HEK293 (cell line): ENCODE measurements at regions not wholly inside any gene's neighbourhood (a gene's known extent, or its start where the extent isn't known, plus 50 kb on each side); places are given as distances from the start of the nearest gene placed in this dataset.

Source experiments
- CTCF ChIA-PET: fragments of 350-600 bp; formaldehyde crosslinking; extraction: SDS; loops from one replicate; lab custom pipeline; 2021; ENCODE audit warnings: antibody characterized with exemption; lab: Yijun Ruan, JAX
- POLR2A ChIA-PET: fragments of 300-600 bp; formaldehyde crosslinking; extraction: SDS; loops from one replicate; lab custom pipeline; 2020; ENCODE audit warnings: antibody characterized with exemption, inconsistent platforms; lab: Yijun Ruan, JAX
- H3K27ac ChIP-seq: fragments of 200-500 bp; sonication (Bioruptor generic); 2 replicates; pipeline ENCODE4 v1.5.1; 2014; ENCODE audit warnings: low read depth, low read length, control low read depth, inconsistent platforms; ENCODE audit errors: extremely low read depth
- H3K36me3 ChIP-seq, 2 experiments: fragments of 200-500 bp in 1 of 2; sonication (Bioruptor generic) in 1 of 2; 1 replicate in 1 of 2; 2 replicates in 1 of 2; pipeline ENCODE4 v1.5.1; 2014 to 2017; ENCODE audit warnings: inconsistent platforms in 2 of 2, low read length in 2 of 2; ENCODE audit not compliant: control insufficient read depth in 2 of 2, insufficient read depth in 1 of 2
- H3K4me1 ChIP-seq: fragments of 200-500 bp; sonication (Bioruptor generic); 2 replicates; pipeline ENCODE4 v1.5.1; 2014; ENCODE audit warnings: mild to moderate bottlenecking, low read length, inconsistent platforms; ENCODE audit not compliant: control insufficient read depth, insufficient read depth
- H3K4me3 ChIP-seq: 2 replicates; pipeline ENCODE4 v1.5.1; 2011; ENCODE audit warnings: low read depth, mild to moderate bottlenecking, control low read depth, low read length, moderate library complexity
- H3K9me3 ChIP-seq: fragments of 200-500 bp; sonication (Bioruptor generic); 2 replicates; pipeline ENCODE4 v1.5.1; 2014; ENCODE audit warnings: low read depth, low read length, inconsistent platforms; ENCODE audit not compliant: control insufficient read depth, insufficient read depth
- EGR2 ChIP-seq: fragments of 450-650 bp; formaldehyde crosslinking; IDR thresholded peaks from 2 replicates; pipeline ENCODE4 v1.5.1; 2016; ENCODE audit warnings: low read depth, missing biosample characterization, missing genetic modification characterization
- FEZF1 ChIP-seq: fragments of 450-650 bp; formaldehyde crosslinking; IDR thresholded peaks from 2 replicates; pipeline ENCODE4 v1.5.1; 2016; ENCODE audit warnings: missing biosample characterization, missing genetic modification characterization
- GLIS1 ChIP-seq: fragments of 450-650 bp; formaldehyde crosslinking; IDR thresholded peaks from 2 replicates; pipeline ENCODE4 v1.5.1; 2016; ENCODE audit warnings: missing biosample characterization, missing genetic modification characterization
- KLF9 ChIP-seq: fragments of 450-650 bp; formaldehyde crosslinking; IDR thresholded peaks from 2 replicates; pipeline ENCODE4 v1.5.1; 2016; ENCODE audit warnings: missing biosample characterization, missing genetic modification characterization, low read depth
- WT1 ChIP-seq: fragments of 450-650 bp; formaldehyde crosslinking; IDR thresholded peaks from 2 replicates; pipeline ENCODE4 v1.5.1; 2016; ENCODE audit warnings: missing biosample characterization, missing genetic modification characterization
- ZBTB1 ChIP-seq: fragments of 450-650 bp; formaldehyde crosslinking; IDR thresholded peaks from 2 replicates; pipeline ENCODE4 v1.5.1; 2016; ENCODE audit warnings: missing biosample characterization, missing genetic modification characterization
- ZBTB20 ChIP-seq: fragments of 450-650 bp; formaldehyde crosslinking; IDR thresholded peaks from 2 replicates; pipeline ENCODE4 v1.5.1; 2016; ENCODE audit warnings: missing biosample characterization, missing genetic modification characterization
- ZFHX2 ChIP-seq: fragments of 450-650 bp; formaldehyde crosslinking; conservative IDR thresholded peaks from 2 replicates; pipeline ENCODE4 v1.5.1; 2016; ENCODE audit warnings: missing biosample characterization, missing genetic modification characterization
- ZNF155 ChIP-seq: fragments of 450-650 bp; formaldehyde crosslinking; IDR thresholded peaks from 2 replicates; pipeline ENCODE4 v1.5.1; 2016; ENCODE audit warnings: missing biosample characterization, missing genetic modification characterization
- ZNF184 ChIP-seq: fragments of 450-650 bp; IDR thresholded peaks from 2 replicates; pipeline ENCODE4 v1.5.1; 2018; ENCODE audit warnings: missing biosample characterization, mild to moderate bottlenecking, missing genetic modification characterization
- ZNF404 ChIP-seq: fragments of 450-650 bp; formaldehyde crosslinking; IDR thresholded peaks from 2 replicates; pipeline ENCODE4 v1.5.1; 2017; ENCODE audit warnings: missing biosample characterization, missing genetic modification characterization
- ZNF529 ChIP-seq: fragments of 450-650 bp; formaldehyde crosslinking; IDR thresholded peaks from 2 replicates; pipeline ENCODE4 v1.5.1; 2017; ENCODE audit warnings: missing genetic modification characterization, missing biosample characterization; ENCODE audit not compliant: insufficient replicate concordance
- ZNF600 ChIP-seq: fragments of 450-650 bp; formaldehyde crosslinking; IDR thresholded peaks from 2 replicates; pipeline ENCODE4 v1.5.1; 2016; ENCODE audit warnings: missing biosample characterization, missing genetic modification characterization
- ZNF629 ChIP-seq: fragments of 450-650 bp; formaldehyde crosslinking; IDR thresholded peaks from 2 replicates; pipeline ENCODE4 v1.5.1; 2017; ENCODE audit warnings: missing biosample characterization, missing genetic modification characterization
- ZNF660 ChIP-seq: fragments of 450-650 bp; IDR thresholded peaks from 2 replicates; pipeline ENCODE4 v1.5.1; 2018; ENCODE audit warnings: missing biosample characterization, mild to moderate bottlenecking, missing genetic modification characterization
- ZNF670 ChIP-seq: fragments of 450-650 bp; formaldehyde crosslinking; IDR thresholded peaks from 2 replicates; pipeline ENCODE4 v1.5.1; 2016; ENCODE audit warnings: missing biosample characterization, missing genetic modification characterization, low read depth
- TF ChIP-seq, protein P1 (sequence below): fragments of 450-650 bp; IDR thresholded peaks from 2 replicates; pipeline ENCODE4 v1.5.1; 2018; ENCODE audit warnings: missing biosample characterization, mild to moderate bottlenecking, missing genetic modification characterization
- TF ChIP-seq, protein P2 (sequence below): fragments of 450-650 bp; formaldehyde crosslinking; IDR thresholded peaks from 2 replicates; pipeline ENCODE4 v1.5.1; 2017; ENCODE audit warnings: missing biosample characterization, missing genetic modification characterization
- TF ChIP-seq, protein P3 (sequence below): fragments of 450-650 bp; formaldehyde crosslinking; IDR thresholded peaks from 2 replicates; pipeline ENCODE4 v1.5.1; 2016; ENCODE audit warnings: missing biosample characterization, missing genetic modification characterization

DNA sequence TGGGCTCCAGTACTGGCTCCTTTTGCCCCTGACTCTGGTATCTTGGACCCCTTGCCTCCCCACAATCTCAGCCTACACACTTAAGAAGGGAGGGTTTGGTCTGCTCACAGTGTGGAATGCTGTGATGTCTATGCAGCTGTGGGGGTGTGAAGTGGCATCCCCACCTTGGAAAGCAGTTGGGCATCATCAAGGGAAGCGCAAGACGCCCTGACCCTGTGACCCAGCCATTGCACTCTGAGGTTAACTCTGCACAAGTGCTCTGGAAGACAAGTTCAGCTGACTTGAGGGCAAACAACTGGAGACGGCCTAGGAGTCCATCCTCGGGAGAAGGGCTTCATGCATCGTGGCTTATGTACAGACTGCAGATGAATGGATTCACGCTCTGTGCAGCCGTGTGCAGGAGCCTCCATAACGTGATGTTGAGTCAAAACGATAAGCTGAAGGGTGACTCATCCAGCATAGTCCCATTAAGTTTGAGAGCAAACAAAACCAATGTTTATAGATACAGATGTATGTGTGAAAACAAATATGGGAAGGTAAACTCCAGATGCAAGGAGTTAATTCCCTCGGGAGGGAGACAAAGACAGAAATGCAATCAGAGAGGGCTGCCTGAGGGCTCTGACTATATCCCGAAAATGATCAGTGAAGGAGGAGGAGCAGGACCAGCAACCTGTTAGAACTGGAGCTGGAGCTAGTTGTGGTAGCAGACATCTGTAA is 86.8 kb downstream of the LSM3 start (continued):
- TF ChIP-seq, protein P1, sequence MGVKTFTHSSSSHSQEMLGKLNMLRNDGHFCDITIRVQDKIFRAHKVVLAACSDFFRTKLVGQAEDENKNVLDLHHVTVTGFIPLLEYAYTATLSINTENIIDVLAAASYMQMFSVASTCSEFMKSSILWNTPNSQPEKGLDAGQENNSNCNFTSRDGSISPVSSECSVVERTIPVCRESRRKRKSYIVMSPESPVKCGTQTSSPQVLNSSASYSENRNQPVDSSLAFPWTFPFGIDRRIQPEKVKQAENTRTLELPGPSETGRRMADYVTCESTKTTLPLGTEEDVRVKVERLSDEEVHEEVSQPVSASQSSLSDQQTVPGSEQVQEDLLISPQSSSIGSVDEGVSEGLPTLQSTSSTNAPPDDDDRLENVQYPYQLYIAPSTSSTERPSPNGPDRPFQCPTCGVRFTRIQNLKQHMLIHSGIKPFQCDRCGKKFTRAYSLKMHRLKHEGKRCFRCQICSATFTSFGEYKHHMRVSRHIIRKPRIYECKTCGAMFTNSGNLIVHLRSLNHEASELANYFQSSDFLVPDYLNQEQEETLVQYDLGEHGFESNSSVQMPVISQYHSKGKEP (tag by site-specific recombination) = peak; percentile 74
- TF ChIP-seq ZNF404 = no peak
- TF ChIP-seq GLIS1 (tag by site-specific recombination) = peak; percentile 72; the same call in 1 of the 2 replicates
- peak; percentile 70; the same call in 1 of the 2 replicates for TF ChIP-seq ZNF660 (tag by site-specific recombination)
- TF ChIP-seq ZBTB20 = peak; percentile 29; the same call in 1 of the 2 replicates
- peak; percentile 83 for TF ChIP-seq ZNF629
- TF ChIP-seq ZNF670 = no peak
- TF ChIP-seq ZNF155 (tag by site-specific recombination) = no peak
- TF ChIP-seq, protein P2, sequence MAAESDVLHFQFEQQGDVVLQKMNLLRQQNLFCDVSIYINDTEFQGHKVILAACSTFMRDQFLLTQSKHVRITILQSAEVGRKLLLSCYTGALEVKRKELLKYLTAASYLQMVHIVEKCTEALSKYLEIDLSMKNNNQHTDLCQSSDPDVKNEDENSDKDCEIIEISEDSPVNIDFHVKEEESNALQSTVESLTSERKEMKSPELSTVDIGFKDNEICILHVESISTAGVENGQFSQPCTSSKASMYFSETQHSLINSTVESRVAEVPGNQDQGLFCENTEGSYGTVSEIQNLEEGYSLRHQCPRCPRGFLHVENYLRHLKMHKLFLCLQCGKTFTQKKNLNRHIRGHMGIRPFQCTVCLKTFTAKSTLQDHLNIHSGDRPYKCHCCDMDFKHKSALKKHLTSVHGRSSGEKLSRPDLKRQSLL (tag by site-specific recombination) = 0 out of 2 replicates have a peak, but pooled peaks have one; percentile 37
- TF ChIP-seq, protein P3, sequence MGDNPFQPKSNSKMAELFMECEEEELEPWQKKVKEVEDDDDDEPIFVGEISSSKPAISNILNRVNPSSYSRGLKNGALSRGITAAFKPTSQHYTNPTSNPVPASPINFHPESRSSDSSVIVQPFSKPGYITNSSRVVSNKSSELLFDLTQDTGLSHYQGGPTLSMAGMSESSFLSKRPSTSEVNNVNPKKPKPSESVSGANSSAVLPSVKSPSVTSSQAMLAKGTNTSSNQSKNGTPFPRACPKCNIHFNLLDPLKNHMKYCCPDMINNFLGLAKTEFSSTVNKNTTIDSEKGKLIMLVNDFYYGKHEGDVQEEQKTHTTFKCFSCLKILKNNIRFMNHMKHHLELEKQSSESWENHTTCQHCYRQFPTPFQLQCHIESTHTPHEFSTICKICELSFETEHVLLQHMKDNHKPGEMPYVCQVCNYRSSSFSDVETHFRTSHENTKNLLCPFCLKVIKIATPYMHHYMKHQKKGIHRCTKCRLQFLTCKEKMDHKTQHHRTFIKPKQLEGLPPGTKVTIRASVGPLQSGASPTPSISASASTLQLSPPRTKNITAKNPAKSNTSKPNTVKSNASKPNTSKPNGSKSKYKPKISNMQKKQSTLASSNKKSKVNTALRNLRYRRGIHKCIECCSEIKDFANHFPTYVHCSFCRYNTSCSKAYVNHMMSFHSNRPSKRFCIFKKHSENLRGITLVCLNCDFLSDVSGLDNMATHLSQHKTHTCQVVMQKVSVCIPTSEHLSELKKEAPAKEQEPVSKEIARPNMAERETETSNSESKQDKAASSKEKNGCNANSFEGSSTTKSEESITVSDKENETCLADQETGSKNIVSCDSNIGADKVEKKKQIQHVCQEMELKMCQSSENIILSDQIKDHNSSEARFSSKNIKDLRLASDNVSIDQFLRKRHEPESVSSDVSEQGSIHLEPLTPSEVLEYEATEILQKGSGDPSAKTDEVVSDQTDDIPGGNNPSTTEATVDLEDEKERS = no peak
- TF ChIP-seq ZBTB1 (tag by site-specific recombination) = 0 out of 2 replicates have a peak, but pooled peaks have one; percentile 60
- no peak; the same call in 1 of the 2 replicates for TF ChIP-seq ZNF184 (tag by site-specific recombination)
- TF ChIP-seq WT1 (tag by site-specific recombination) = peak; percentile 79
- no peak for TF ChIP-seq ZNF529 (tag by site-specific recombination)
- TF ChIP-seq FEZF1 (tag by site-specific recombination) = no peak
- TF ChIP-seq ZNF600 (tag by site-specific recombination) = peak; percentile 97

DNA sequence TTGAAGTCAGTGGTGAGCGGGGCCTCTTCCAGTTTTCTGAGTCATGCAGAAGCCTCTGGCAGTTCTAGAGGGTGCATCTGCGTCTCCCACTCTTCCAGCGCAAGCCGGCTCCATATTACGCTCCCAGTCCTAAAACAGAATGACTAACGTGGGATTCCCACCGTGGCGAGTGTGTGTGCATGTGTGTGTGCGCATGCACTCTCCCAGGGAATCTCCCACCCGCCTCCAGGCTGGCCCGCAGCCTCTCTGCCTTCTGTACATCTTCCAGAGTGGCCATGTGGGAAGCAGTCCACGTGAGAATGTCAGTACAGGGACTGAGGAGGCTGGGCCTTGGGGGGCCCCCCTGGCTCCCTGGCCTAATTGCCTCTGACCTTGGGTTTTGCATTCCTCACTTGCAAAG is 87.7 kb downstream of the LSM3 start:
- no peak overlapping the region for H3K27ac ChIP-seq
- no peaks in the 10 kb centered on the region for H3K36me3 ChIP-seq
- peaks cover 8% of the 10 kb centered on the region; the same call in 1 of the 2 replicates for H3K4me1 ChIP-seq
- ChIA-PET CTCF (interaction anchor here (0.6 to 1.1 kb wide), 4 partner anchors 63 to 201 kb away, joined by 3 to 7 read pairs (median 3); no protein-coding TSS in a partner anchor), POLR2A (no interaction called here)
- H3K9me3 ChIP-seq = no peaks in the 10 kb centered on the region
- no peak overlapping the region for H3K4me3 ChIP-seq
- TF ChIP-seq ZFHX2 = peak; percentile 45
- TF ChIP-seq EGR2 = peak; percentile 32
- TF ChIP-seq ZNF600 (tag by site-specific recombination) = 0 out of 2 replicates have a peak, but pooled peaks have one; percentile 12
- TF ChIP-seq KLF9 (tag by site-specific recombination) = no peak
- TF ChIP-seq GLIS1 (tag by site-specific recombination) = peak; percentile 96
